ENCODE measurements at regions not wholly inside any gene's neighbourhood (a gene's known extent, or its start where the extent isn't known, plus 50 kb on each side); places are given as distances from the start of the nearest gene placed in this dataset.

GRCh38 chr14:101412739-101413138, 148.6 kb upstream of the DIO3 start:
- TF ChIP-seq CTCF (conservative IDR thresholded peaks at IDR 0.05; ENCODE audit: low read depth, low read length) (no peak), EZH2 (IDR thresholded peaks at IDR 0.05; ENCODE audit: borderline replicate concordance, low read depth, low read length, poor library complexity, severe bottlenecking) (no peak)

Data from A673 (cell line).